K562 (cell line): ENCODE measurements at regions not wholly inside any gene's neighbourhood (a gene's known extent, or its start where the extent isn't known, plus 50 kb on each side); places are given as distances from the start of the nearest gene placed in this dataset.

Experiments
- ATAC-seq: fragments of 200-7000 bp; cut with Tn5 transposase; 3 replicates; pipeline ENCODE4 v1.9.1; 2020; ENCODE audit warnings: moderate library complexity
- BruUV-seq: library from RNA; stranded (reverse); fragments of 400-500 nt; replicated peaks from 2 replicates; lab custom pipeline; 2021; lab: Mats Ljungman, UMichigan
- CTCF ChIA-PET: fragments of 300-600 bp; formaldehyde crosslinking; extraction: SDS; loops from one replicate; lab custom pipeline; 2021; ENCODE audit warnings: low intra/inter-chr PET ratio; lab: Yijun Ruan, JAX
- POLR2A ChIA-PET: fragments of 300-600, 350-650 bp; sonication (Branson Sonifier 250); formaldehyde crosslinking; extraction: SDS; loops from one replicate; lab custom pipeline; 2021; ENCODE audit warnings: antibody characterized with exemption, inconsistent platforms; lab: Yijun Ruan, JAX
- DNase-seq, 4 experiments: peaks; one replicate each; pipeline versions ENCODE4 v3.0.0 to v3.0.0-alpha.2; 2011 to 2018; ENCODE audit warnings: low spot score in 3 of 4, mixed read lengths in 3 of 4; ENCODE audit errors: extremely low read depth in 1 of 4
- FAIRE-seq: peaks from 2 replicates; lab custom pipeline; 2011; peaks lifted over from hg19 to GRCh38; lab: Jason Lieb, UNC
- H2AFZ ChIP-seq: 2 replicates; pipeline ENCODE4 v1.6.0; 2011; ENCODE audit warnings: low read depth, low read length, control low read depth, inconsistent platforms
- H3K27ac ChIP-seq: fragments of 200-600 bp; 3 replicates; pipeline ENCODE4 v1.8.0; 2011; ENCODE audit warnings: low read depth, mild to moderate bottlenecking, control low read depth, inconsistent platforms, low read length, moderate library complexity, mixed read lengths; ENCODE audit errors: extremely low read depth
- H3K27me3 ChIP-seq, 2 experiments: fragments of 300-600 bp in 1 of 2; 2 replicates in 1 of 2; 3 replicates in 1 of 2; pipeline versions ENCODE4 v1.6.0 to v1.8.0; 2011; ENCODE audit warnings: inconsistent platforms in 2 of 2, low read length in 2 of 2, mild to moderate bottlenecking in 1 of 2, mixed read lengths in 1 of 2, moderate library complexity in 1 of 2; ENCODE audit not compliant: control insufficient read depth in 2 of 2, insufficient read depth in 2 of 2
- H3K36me3 ChIP-seq: fragments of 300-600 bp; 3 replicates; pipeline ENCODE4 v1.8.0; 2011; ENCODE audit warnings: mild to moderate bottlenecking, low read length, inconsistent platforms; ENCODE audit not compliant: control insufficient read depth, insufficient read depth
- H3K4me1 ChIP-seq, 2 experiments: fragments of 200-600 bp in 1 of 2; replicated peaks in 1 of 2; 2 replicates in 1 of 2; 3 replicates in 1 of 2; pipeline versions ENCODE4 v1.5.1 to v1.8.0; 2011; ENCODE audit warnings: inconsistent platforms in 2 of 2, low read length in 2 of 2, mild to moderate bottlenecking in 1 of 2, mixed read lengths in 1 of 2, moderate library complexity in 1 of 2; ENCODE audit not compliant: control insufficient read depth in 2 of 2, insufficient read depth in 2 of 2
- H3K4me2 ChIP-seq: 2 replicates; pipeline ENCODE4 v1.6.1; 2011; ENCODE audit warnings: low read length, control low read depth, inconsistent platforms, mixed read lengths; ENCODE audit not compliant: insufficient read depth
- H3K4me3 ChIP-seq: fragments of 200-600 bp; sonication (generic), shearing (Covaris generic); 2 replicates; pipeline ENCODE4 v1.5.1; 2016; ENCODE audit warnings: control low read depth, inconsistent platforms
- H3K79me2 ChIP-seq: fragments of 200-600 bp; 3 replicates; pipeline ENCODE4 v1.8.0; 2011; ENCODE audit warnings: low read length, inconsistent platforms; ENCODE audit not compliant: control insufficient read depth, insufficient read depth
- H3K9ac ChIP-seq, 2 experiments: 2 replicates each; pipeline versions ENCODE4 v1.6.0 to v1.6.1; 2011; ENCODE audit warnings: low read depth in 2 of 2, low read length in 2 of 2, control low read depth in 1 of 2, inconsistent platforms in 1 of 2, mild to moderate bottlenecking in 1 of 2, mixed read lengths in 1 of 2; ENCODE audit not compliant: insufficient read depth in 1 of 2
- H3K9me1 ChIP-seq: one replicate; pipeline ENCODE4 v1.6.0; 2011; ENCODE audit warnings: inconsistent platforms, mild to moderate bottlenecking, low read length, moderate library complexity; ENCODE audit not compliant: control insufficient read depth, insufficient read depth
- H3K9me3 ChIP-seq: replicated peaks from 2 replicates; pipeline ENCODE4 v1.5.1; 2011; ENCODE audit warnings: low read depth, low read length, inconsistent platforms; ENCODE audit not compliant: control insufficient read depth, insufficient read depth
- H4K20me1 ChIP-seq: replicated peaks from 2 replicates; pipeline ENCODE4 v1.6.1; 2011; ENCODE audit warnings: low read length, inconsistent platforms, mixed read lengths; ENCODE audit not compliant: control insufficient read depth, insufficient read depth
- FOXJ2 ChIP-seq: fragments of 200-800 bp; sonication (Bioruptor generic); IDR thresholded peaks from 2 replicates; pipeline ENCODE4 v1.6.1; 2016; ENCODE audit warnings: missing genetic modification characterization, missing compliant biosample characterization
- HDAC1 ChIP-seq, 2 experiments: fragments of 450-650 bp; IDR thresholded peaks; 2 replicates each; pipeline ENCODE4 v1.6.1; 2016 to 2017; ENCODE audit warnings: inconsistent platforms in 1 of 2, mild to moderate bottlenecking in 1 of 2, moderate library complexity in 1 of 2
- NCOA6 ChIP-seq: fragments of 450-650 bp; IDR thresholded peaks from 2 replicates; pipeline ENCODE4 v1.6.1; 2017; ENCODE audit warnings: mild to moderate bottlenecking
- NR2C2 ChIP-seq, 2 experiments: fragments of 200-800 bp in 1 of 2; sonication (Bioruptor generic) in 1 of 2; sonication (generic) in 1 of 2; formaldehyde crosslinking in 1 of 2; IDR thresholded peaks; 2 replicates each; pipeline versions ENCODE4 v1.6.1 to v1.8.0; 2016 to 2022; ENCODE audit warnings: mild to moderate bottlenecking in 1 of 2, missing compliant biosample characterization in 1 of 2, missing genetic modification characterization in 1 of 2, missing genetic modification reagents in 1 of 2
- PRPF4 ChIP-seq: fragments of 200-400 bp; formaldehyde crosslinking; IDR thresholded peaks from one replicate; pipeline ENCODE4 v1.6.1; 2017; ENCODE audit warnings: low read length, low read depth, mild to moderate bottlenecking; ENCODE audit not compliant: insufficient read depth, poor library complexity, severe bottlenecking
- RAD51 ChIP-seq: fragments of 450-650 bp; IDR thresholded peaks from 2 replicates; pipeline ENCODE4 v1.7.1; 2016; ENCODE audit warnings: low read depth, mild to moderate bottlenecking, borderline replicate concordance
- RUNX1 ChIP-seq: sonication (generic); IDR thresholded peaks from 2 replicates; pipeline ENCODE4 v1.6.1; 2016; ENCODE audit warnings: antibody characterized with exemption, low read depth
- SNIP1 ChIP-seq: fragments of 450-650 bp; IDR thresholded peaks from 2 replicates; pipeline ENCODE4 v1.7.1; 2017; ENCODE audit warnings: low read depth, mild to moderate bottlenecking
- SREBF2 ChIP-seq: sonication (generic); formaldehyde crosslinking; IDR thresholded peaks from 2 replicates; pipeline ENCODE4 v1.4.0; 2020; ENCODE audit warnings: mild to moderate bottlenecking, missing genetic modification reagents
- TCF7 ChIP-seq: sonication (generic); IDR thresholded peaks from 2 replicates; pipeline ENCODE4 v1.6.1; 2016; ENCODE audit warnings: antibody characterized with exemption, borderline replicate concordance
- TSC22D4 ChIP-seq: fragments of 450-650 bp; IDR thresholded peaks from 2 replicates; pipeline ENCODE4 v1.6.1; 2016; ENCODE audit warnings: missing genetic modification characterization, missing biosample characterization, control low read depth
- ZBTB17 ChIP-seq: fragments of 450-650 bp; formaldehyde crosslinking; IDR thresholded peaks from 2 replicates; pipeline ENCODE4 v1.4.0; 2020; ENCODE audit warnings: mild to moderate bottlenecking
- ZFP30 ChIP-seq: fragments of 250-450 bp; sonication (Bioruptor Pico); IDR thresholded peaks from 2 replicates; pipeline ENCODE4 v1.8.0; 2022; ENCODE audit warnings: moderate library complexity, mild to moderate bottlenecking, inconsistent platforms, borderline replicate concordance
- WGBS: fragments of 100-300 bp; shearing (Covaris generic); methylation state at CpG from one replicate; pipeline ENCODE4 v1.1.6; 2016; ENCODE audit warnings: low coverage, mixed read lengths; ENCODE audit not compliant: insufficient coverage; ENCODE audit errors: missing lambda C conversion rate; 5-methylcytosine and 5-hydroxymethylcytosine counted together
- in situ Hi-C: fragments of 300-500 bp; cut with MboI; formaldehyde crosslinking; loops from 4 replicates; pipeline ENCODE4 v1.15.0; 2018; ENCODE audit warnings: inconsistent platforms, mixed read lengths
- intact Hi-C: fragments of 100-400 bp; cut with micrococcal nuclease; formaldehyde crosslinking; loops from 2 replicates; pipeline ENCODE4 v1.14.2; 2022
- TF ChIP-seq, protein P1 (sequence below): fragments of 250-450 bp; sonication (Bioruptor Pico); IDR thresholded peaks from 2 replicates; pipeline ENCODE4 v1.4.0; 2020; ENCODE audit warnings: mild to moderate bottlenecking, moderate library complexity
- TF ChIP-seq, protein P2 (sequence below), 2 experiments: fragments of 200-800 bp in 1 of 2; sonication (Bioruptor generic) in 1 of 2; sonication (generic) in 1 of 2; formaldehyde crosslinking in 1 of 2; IDR thresholded peaks in 1 of 2; conservative IDR thresholded peaks in 1 of 2; 2 replicates each; pipeline versions ENCODE4 v1.5.0 to v1.6.1; 2016 to 2020; ENCODE audit warnings: missing compliant biosample characterization in 1 of 2, missing genetic modification characterization in 1 of 2, missing genetic modification reagents in 1 of 2
- TF ChIP-seq, protein P3 (sequence below): IDR thresholded peaks from 3 replicates; pipeline ENCODE4 v1.6.1; 2011; ENCODE audit warnings: borderline replicate concordance, mild to moderate bottlenecking; ENCODE audit not compliant: insufficient read length, insufficient read depth

DNA sequence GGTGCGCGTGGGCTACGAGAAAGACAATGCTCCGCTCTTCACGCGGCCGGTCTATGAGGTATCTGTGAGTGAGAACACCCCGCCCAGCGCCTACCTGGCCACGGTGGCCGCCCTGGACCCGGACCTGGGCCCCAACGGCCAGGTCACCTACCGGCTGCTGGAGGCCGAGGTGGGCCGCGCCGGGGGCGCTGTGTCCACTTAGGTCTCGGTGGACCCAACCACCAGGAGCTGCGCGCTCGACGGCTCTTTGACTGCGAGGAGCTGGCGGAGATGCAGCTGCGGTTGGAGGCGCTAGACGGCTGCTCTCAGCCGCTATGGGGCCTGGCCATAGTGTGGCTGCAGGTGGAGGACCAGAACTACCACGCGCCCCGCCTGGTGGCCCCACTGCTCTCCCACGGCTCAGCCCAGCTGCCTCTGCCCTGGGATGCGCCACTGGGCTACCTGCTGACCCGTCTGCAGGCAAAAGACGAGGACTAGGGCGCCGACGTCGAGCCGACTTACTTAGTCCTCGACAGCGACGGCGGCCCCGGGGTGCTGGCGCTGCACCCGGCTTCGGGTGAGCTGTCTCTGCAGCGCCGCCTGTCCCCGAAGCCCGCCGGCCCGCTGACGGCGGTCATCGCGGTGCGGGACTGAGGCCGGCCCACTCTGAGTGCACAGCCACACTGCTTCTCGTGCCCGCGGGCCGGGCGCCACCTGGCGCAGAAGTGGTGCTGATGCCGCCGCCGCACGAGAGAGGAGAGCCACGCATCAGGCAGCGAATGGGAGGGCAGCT is 173.0 kb downstream of the OLFM4 start:
- BruUV-seq: no TSS peak
- FAIRE-seq: no peak
- ChIA-PET POLR2A (no interaction called here), CTCF (no interaction called here)
- Histone ChIP-seq H3K4me3 (no peak overlapping the region), H3K27me3 (no peaks in the 10 kb centered on the region), H3K79me2 (no peaks in the 10 kb centered on the region), H2AFZ (no peak overlapping the region), H3K36me3 (no peaks in the 10 kb centered on the region), H3K4me1 (no peaks in the 10 kb centered on the region), H3K9ac (no peak overlapping the region), H3K4me2 (no peak overlapping the region), H3K9me1 (no peaks in the 10 kb centered on the region), H3K9me3 (no peaks in the 10 kb centered on the region), H4K20me1 (no peaks in the 10 kb centered on the region), H3K27ac (no peak overlapping the region)
- TF ChIP-seq, protein P1, sequence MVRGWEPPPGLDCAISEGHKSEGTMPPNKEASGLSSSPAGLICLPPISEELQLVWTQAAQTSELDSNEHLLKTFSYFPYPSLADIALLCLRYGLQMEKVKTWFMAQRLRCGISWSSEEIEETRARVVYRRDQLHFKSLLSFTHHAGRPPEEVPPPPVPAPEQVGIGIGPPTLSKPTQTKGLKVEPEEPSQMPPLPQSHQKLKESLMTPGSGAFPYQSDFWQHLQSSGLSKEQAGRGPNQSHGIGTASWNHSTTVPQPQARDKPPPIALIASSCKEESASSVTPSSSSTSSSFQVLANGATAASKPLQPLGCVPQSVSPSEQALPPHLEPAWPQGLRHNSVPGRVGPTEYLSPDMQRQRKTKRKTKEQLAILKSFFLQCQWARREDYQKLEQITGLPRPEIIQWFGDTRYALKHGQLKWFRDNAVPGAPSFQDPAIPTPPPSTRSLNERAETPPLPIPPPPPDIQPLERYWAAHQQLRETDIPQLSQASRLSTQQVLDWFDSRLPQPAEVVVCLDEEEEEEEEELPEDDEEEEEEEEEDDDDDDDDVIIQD (CRISPR knock-in tag): no peak
- no peak for TF ChIP-seq ZBTB17 (CRISPR knock-in tag)
- no peak for TF ChIP-seq PRPF4
- TF ChIP-seq SREBF2 (CRISPR knock-in tag): no peak
- TF ChIP-seq, protein P2, sequence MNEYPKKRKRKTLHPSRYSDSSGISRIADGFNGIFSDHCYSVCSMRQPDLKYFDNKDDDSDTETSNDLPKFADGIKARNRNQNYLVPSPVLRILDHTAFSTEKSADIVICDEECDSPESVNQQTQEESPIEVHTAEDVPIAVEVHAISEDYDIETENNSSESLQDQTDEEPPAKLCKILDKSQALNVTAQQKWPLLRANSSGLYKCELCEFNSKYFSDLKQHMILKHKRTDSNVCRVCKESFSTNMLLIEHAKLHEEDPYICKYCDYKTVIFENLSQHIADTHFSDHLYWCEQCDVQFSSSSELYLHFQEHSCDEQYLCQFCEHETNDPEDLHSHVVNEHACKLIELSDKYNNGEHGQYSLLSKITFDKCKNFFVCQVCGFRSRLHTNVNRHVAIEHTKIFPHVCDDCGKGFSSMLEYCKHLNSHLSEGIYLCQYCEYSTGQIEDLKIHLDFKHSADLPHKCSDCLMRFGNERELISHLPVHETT (CRISPR knock-in tag; conservative IDR thresholded peaks at IDR 0.05 in 1 of 2, IDR thresholded peaks at IDR 0.05 in 1 of 2): no peak
- TF ChIP-seq HDAC1 (IDR thresholded peaks at IDR 0.05): no peak
- no peak for TF ChIP-seq NCOA6
- no peak for TF ChIP-seq FOXJ2 (tag)
- TF ChIP-seq, protein P3, sequence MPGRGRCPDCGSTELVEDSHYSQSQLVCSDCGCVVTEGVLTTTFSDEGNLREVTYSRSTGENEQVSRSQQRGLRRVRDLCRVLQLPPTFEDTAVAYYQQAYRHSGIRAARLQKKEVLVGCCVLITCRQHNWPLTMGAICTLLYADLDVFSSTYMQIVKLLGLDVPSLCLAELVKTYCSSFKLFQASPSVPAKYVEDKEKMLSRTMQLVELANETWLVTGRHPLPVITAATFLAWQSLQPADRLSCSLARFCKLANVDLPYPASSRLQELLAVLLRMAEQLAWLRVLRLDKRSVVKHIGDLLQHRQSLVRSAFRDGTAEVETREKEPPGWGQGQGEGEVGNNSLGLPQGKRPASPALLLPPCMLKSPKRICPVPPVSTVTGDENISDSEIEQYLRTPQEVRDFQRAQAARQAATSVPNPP: no peak
- TF ChIP-seq TSC22D4: no peak
- TF ChIP-seq ZFP30 (CRISPR knock-in tag): no peak
- no peak for TF ChIP-seq TCF7
- no peak for TF ChIP-seq SNIP1
- TF ChIP-seq RUNX1: no peak
- no peak for TF ChIP-seq RAD51
- TF ChIP-seq NR2C2 (CRISPR knock-in tag; IDR thresholded peaks at IDR 0.05): no peak
- TF ChIP-seq NR2C2 (tag; IDR thresholded peaks at IDR 0.05): no peak
- 41% methylated on average over 15 of the region's 74 CpGs for WGBS
- no peak for DNase-seq
- intact Hi-C loops: no loop called here
- ATAC-seq: no peak
- in situ Hi-C loops: no loop called here
